Neural cell (in vitro differentiated cells): ENCODE measurements at regions not wholly inside any gene's neighbourhood (a gene's known extent, or its start where the extent isn't known, plus 50 kb on each side); places are given as distances from the start of the nearest gene placed in this dataset.

Experiments
- H2AFZ ChIP-seq: fragments of 200-600, 300-800 bp; sonication (generic), shearing (Covaris generic); 2 replicates; pipeline ENCODE4 v1.6.0; 2014; ENCODE audit warnings: low read depth, mild to moderate bottlenecking, antibody characterized with exemption, low read length, moderate library complexity
- H3F3A ChIP-seq: fragments of 200-600 bp; shearing (Covaris generic); 2 replicates; pipeline ENCODE4 v1.6.1; 2016; ENCODE audit warnings: mild to moderate bottlenecking, moderate library complexity, mixed read lengths, antibody characterized with exemption, low read length; ENCODE audit not compliant: insufficient read depth, poor library complexity, severe bottlenecking
- H3K27ac ChIP-seq: fragments of 200-600, 300-800 bp; sonication (generic), shearing (Covaris generic); 2 replicates; pipeline ENCODE4 v1.5.1; 2014; ENCODE audit warnings: mild to moderate bottlenecking, low read length, moderate library complexity
- H3K27me3 ChIP-seq: fragments of 300-800, 200-600 bp; sonication (generic), shearing (Covaris generic); 2 replicates; pipeline ENCODE4 v1.6.0; 2014; ENCODE audit warnings: mild to moderate bottlenecking, low read depth, low read length, moderate library complexity; ENCODE audit not compliant: insufficient read depth
- H3K36me3 ChIP-seq: fragments of 300-800, 200-600 bp; sonication (generic), shearing (Covaris generic); 2 replicates; pipeline ENCODE4 v1.5.1; 2014; ENCODE audit warnings: mild to moderate bottlenecking, antibody characterized with exemption, low read length, moderate library complexity; ENCODE audit not compliant: insufficient read depth
- H3K4me2 ChIP-seq: fragments of 300-800, 200-600 bp; sonication (generic), shearing (Covaris generic); 2 replicates; pipeline ENCODE4 v1.6.0; 2014; ENCODE audit warnings: mild to moderate bottlenecking, low read length
- H3K4me3 ChIP-seq: fragments of 300-800, 200-600 bp; sonication (generic), shearing (Covaris generic); 2 replicates; pipeline ENCODE4 v1.5.1; 2014; ENCODE audit warnings: mild to moderate bottlenecking, low read length, moderate library complexity
- H3K79me2 ChIP-seq: fragments of 200-600 bp; shearing (Covaris generic); replicated peaks from 2 replicates; pipeline ENCODE4 v1.6.0; 2014; ENCODE audit warnings: mild to moderate bottlenecking, low read length, moderate library complexity; ENCODE audit not compliant: insufficient read depth
- H3K9ac ChIP-seq: fragments of 300-800, 200-600 bp; sonication (generic), shearing (Covaris generic); 2 replicates; pipeline ENCODE4 v1.6.1; 2016; ENCODE audit warnings: mild to moderate bottlenecking, low read length, mixed read lengths
- H3K9me2 ChIP-seq: fragments of 200-600 bp; shearing (Covaris generic); 2 replicates; pipeline ENCODE4 v1.6.1; 2016; ENCODE audit warnings: mild to moderate bottlenecking, low read length, mixed read lengths; ENCODE audit not compliant: insufficient read depth
- H3K9me3 ChIP-seq: fragments of 200-600, 300-800 bp; sonication (generic), shearing (Covaris generic); 2 replicates; pipeline ENCODE4 v1.6.1; 2016; ENCODE audit warnings: mild to moderate bottlenecking, mixed run types, low read length, moderate library complexity, mixed read lengths
- H4K20me1 ChIP-seq: fragments of 200-600 bp; shearing (Covaris generic); 2 replicates; pipeline ENCODE4 v1.6.1; 2016; ENCODE audit warnings: mild to moderate bottlenecking, mixed run types; ENCODE audit not compliant: insufficient read depth
- EP300 ChIP-seq: fragments of 450-650 bp; conservative IDR thresholded peaks from 2 replicates; pipeline ENCODE4 v1.6.1; 2014; ENCODE audit warnings: antibody characterized with exemption, mild to moderate bottlenecking, moderate library complexity; ENCODE audit not compliant: poor library complexity, severe bottlenecking
- EZH2 ChIP-seq: fragments of 200-600, 300-800 bp; shearing (Covaris generic), sonication (generic); IDR thresholded peaks from 2 replicates; pipeline ENCODE4 v1.6.1; 2014; ENCODE audit warnings: antibody characterized with exemption, low read length, borderline replicate concordance, mild to moderate bottlenecking; ENCODE audit not compliant: insufficient read depth, poor library complexity, severe bottlenecking
- MXI1 ChIP-seq: fragments of 450-650 bp; conservative IDR thresholded peaks from 2 replicates; pipeline ENCODE4 v1.6.1; 2014; ENCODE audit warnings: antibody characterized with exemption, mild to moderate bottlenecking; ENCODE audit not compliant: poor library complexity, severe bottlenecking
- POLR2AphosphoS5 ChIP-seq: IDR thresholded peaks from 2 replicates; pipeline ENCODE4 v1.6.1; 2012
- RAD21 ChIP-seq: fragments of 450-650 bp; conservative IDR thresholded peaks from 2 replicates; pipeline ENCODE4 v1.6.1; 2014; ENCODE audit warnings: antibody characterized with exemption, mild to moderate bottlenecking, moderate library complexity
- SMC3 ChIP-seq: fragments of 450-650 bp; conservative IDR thresholded peaks from 2 replicates; pipeline ENCODE4 v1.6.1; 2014; ENCODE audit warnings: antibody characterized with exemption, mild to moderate bottlenecking, moderate library complexity; ENCODE audit not compliant: poor library complexity
- TAF1 ChIP-seq: IDR thresholded peaks from 2 replicates; pipeline ENCODE4 v1.6.1; 2012; ENCODE audit warnings: low read depth
- TF ChIP-seq, protein P1 (sequence below): fragments of 450-650 bp; IDR thresholded peaks from 2 replicates; pipeline ENCODE4 v1.5.1; 2014; ENCODE audit warnings: antibody characterized with exemption, mild to moderate bottlenecking, moderate library complexity; ENCODE audit not compliant: poor library complexity, severe bottlenecking
- TF ChIP-seq, protein P2 (sequence below): IDR thresholded peaks from 2 replicates; pipeline ENCODE4 v1.6.1; 2012; ENCODE audit warnings: borderline replicate concordance

DNA sequence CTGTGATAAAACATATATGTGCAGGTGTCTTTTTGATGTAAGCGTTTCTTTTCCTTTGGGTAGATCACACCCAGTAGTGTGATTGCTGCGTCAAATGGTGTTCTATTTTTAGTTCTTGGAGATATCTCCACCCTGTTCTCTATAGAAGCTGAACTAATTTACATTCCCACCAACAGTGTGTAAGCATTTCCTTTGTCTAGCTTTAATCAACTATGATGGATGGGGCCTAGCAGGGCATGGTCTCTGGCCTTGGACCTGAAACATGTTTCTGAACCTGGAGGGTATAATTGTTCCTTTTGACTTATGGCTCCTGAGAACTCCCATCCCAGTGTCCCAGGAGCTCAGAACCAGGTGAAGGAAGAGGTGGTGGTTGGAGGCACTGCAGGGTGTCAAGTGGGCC, 93.9 kb downstream of the HAPSTR1 start (continued):
- TF ChIP-seq POLR2AphosphoS5 (no peak), EP300 (no peak)

GRCh38 chr16:9186061-9186460, 94.6 kb downstream of the HAPSTR1 start:
- no peak overlapping the region for H3K27ac ChIP-seq
- no peaks in the 10 kb centered on the region for H3K79me2 ChIP-seq
- no peaks in the 10 kb centered on the region for H3K36me3 ChIP-seq
- H3K9ac ChIP-seq, result no peak overlapping the region
- H3K9me3 ChIP-seq, result no peaks in the 10 kb centered on the region
- no peaks in the 10 kb centered on the region for H3K9me2 ChIP-seq
- no peaks in the 10 kb centered on the region for H4K20me1 ChIP-seq
- TF ChIP-seq MXI1, result no peak
- no peaks in the 10 kb centered on the region for H3F3A ChIP-seq
- no peak overlapping the region for H2AFZ ChIP-seq
- no peaks in the 10 kb centered on the region for H3K27me3 ChIP-seq
- H3K4me3 ChIP-seq, result no peak overlapping the region
- H3K4me2 ChIP-seq, result no peak overlapping the region

DNA sequence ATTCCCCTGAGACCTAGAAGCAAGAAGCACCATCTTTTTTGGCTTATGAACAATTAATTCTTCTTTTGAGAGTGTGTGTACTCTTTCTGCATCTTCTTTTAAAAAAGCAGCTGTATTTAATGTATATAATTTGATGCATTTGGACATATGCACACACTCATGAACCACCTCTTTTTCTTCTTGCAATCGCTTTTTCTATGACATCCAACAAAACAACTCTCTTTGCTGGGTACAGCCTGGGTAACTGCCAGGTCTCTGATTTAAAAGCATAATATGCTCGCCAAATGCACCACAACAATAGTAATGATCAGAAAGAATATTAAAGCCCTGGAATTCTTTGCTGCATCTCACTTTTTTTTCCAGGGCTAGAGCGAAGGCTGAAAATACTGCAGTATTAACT, 97.3 kb downstream of the HAPSTR1 start:
- TF ChIP-seq, protein P1, sequence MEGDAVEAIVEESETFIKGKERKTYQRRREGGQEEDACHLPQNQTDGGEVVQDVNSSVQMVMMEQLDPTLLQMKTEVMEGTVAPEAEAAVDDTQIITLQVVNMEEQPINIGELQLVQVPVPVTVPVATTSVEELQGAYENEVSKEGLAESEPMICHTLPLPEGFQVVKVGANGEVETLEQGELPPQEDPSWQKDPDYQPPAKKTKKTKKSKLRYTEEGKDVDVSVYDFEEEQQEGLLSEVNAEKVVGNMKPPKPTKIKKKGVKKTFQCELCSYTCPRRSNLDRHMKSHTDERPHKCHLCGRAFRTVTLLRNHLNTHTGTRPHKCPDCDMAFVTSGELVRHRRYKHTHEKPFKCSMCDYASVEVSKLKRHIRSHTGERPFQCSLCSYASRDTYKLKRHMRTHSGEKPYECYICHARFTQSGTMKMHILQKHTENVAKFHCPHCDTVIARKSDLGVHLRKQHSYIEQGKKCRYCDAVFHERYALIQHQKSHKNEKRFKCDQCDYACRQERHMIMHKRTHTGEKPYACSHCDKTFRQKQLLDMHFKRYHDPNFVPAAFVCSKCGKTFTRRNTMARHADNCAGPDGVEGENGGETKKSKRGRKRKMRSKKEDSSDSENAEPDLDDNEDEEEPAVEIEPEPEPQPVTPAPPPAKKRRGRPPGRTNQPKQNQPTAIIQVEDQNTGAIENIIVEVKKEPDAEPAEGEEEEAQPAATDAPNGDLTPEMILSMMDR, result no peak
- TF ChIP-seq RAD21 (no peak), POLR2AphosphoS5 (no peak), TAF1 (no peak), EP300 (no peak), EZH2 (no peak), SMC3 (no peak), MXI1 (no peak)
- TF ChIP-seq, protein P2, sequence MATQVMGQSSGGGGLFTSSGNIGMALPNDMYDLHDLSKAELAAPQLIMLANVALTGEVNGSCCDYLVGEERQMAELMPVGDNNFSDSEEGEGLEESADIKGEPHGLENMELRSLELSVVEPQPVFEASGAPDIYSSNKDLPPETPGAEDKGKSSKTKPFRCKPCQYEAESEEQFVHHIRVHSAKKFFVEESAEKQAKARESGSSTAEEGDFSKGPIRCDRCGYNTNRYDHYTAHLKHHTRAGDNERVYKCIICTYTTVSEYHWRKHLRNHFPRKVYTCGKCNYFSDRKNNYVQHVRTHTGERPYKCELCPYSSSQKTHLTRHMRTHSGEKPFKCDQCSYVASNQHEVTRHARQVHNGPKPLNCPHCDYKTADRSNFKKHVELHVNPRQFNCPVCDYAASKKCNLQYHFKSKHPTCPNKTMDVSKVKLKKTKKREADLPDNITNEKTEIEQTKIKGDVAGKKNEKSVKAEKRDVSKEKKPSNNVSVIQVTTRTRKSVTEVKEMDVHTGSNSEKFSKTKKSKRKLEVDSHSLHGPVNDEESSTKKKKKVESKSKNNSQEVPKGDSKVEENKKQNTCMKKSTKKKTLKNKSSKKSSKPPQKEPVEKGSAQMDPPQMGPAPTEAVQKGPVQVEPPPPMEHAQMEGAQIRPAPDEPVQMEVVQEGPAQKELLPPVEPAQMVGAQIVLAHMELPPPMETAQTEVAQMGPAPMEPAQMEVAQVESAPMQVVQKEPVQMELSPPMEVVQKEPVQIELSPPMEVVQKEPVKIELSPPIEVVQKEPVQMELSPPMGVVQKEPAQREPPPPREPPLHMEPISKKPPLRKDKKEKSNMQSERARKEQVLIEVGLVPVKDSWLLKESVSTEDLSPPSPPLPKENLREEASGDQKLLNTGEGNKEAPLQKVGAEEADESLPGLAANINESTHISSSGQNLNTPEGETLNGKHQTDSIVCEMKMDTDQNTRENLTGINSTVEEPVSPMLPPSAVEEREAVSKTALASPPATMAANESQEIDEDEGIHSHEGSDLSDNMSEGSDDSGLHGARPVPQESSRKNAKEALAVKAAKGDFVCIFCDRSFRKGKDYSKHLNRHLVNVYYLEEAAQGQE, result no peak
- H4K20me1 ChIP-seq, result no peaks in the 10 kb centered on the region
- H3K27me3 ChIP-seq, result no peaks in the 10 kb centered on the region
- no peak overlapping the region for H2AFZ ChIP-seq
- no peaks in the 10 kb centered on the region for H3K9me3 ChIP-seq
- no peaks in the 10 kb centered on the region for H3K9me2 ChIP-seq
- H3K9ac ChIP-seq, result no peak overlapping the region
- no peak overlapping the region for H3K4me2 ChIP-seq
- no peaks in the 10 kb centered on the region for H3F3A ChIP-seq
- no peaks in the 10 kb centered on the region for H3K36me3 ChIP-seq
- H3K27ac ChIP-seq, result no peak overlapping the region
- no peak overlapping the region for H3K4me3 ChIP-seq
- H3K79me2 ChIP-seq, result no peaks in the 10 kb centered on the region
